ENCODE measurements at regions not wholly inside any gene's neighbourhood (a gene's known extent, or its start where the extent isn't known, plus 50 kb on each side); places are given as distances from the start of the nearest gene placed in this dataset.

GRCh38 chr2:11094021-11094810, 61.1 kb upstream of the SLC66A3 start:
- TF ChIP-seq CTCF (IDR thresholded peaks at IDR 0.05) = no peak
- no peak for TF ChIP-seq EZH2 (IDR thresholded peaks at IDR 0.05)
- no peak for TF ChIP-seq EZH2phosphoT487 (IDR thresholded peaks at IDR 0.05)

Data from neural progenitor cell (in vitro differentiated cells).